HL-60 (cell line): ENCODE measurements at regions not wholly inside any gene's neighbourhood (a gene's known extent, or its start where the extent isn't known, plus 50 kb on each side); places are given as distances from the start of the nearest gene placed in this dataset.

Source experiments
- DNase-seq, 2 experiments: peaks; one replicate each; pipeline ENCODE4 v3.0.0-alpha.2; 2010 to 2020; ENCODE audit warnings: low read depth in 1 of 2, low spot score in 1 of 2
- H3K27ac ChIP-seq: fragments of 250-450 bp; sonication (Bioruptor Pico); replicated peaks from 2 replicates; pipeline ENCODE4 v1.5.1; 2020; ENCODE audit warnings: mild to moderate bottlenecking, moderate library complexity
- H3K27me3 ChIP-seq: fragments of 250-450 bp; sonication (Bioruptor Pico); 2 replicates; pipeline ENCODE4 v1.5.1; 2021; ENCODE audit warnings: mild to moderate bottlenecking, moderate library complexity; ENCODE audit not compliant: insufficient read depth, poor library complexity, severe bottlenecking
- H3K4me3 ChIP-seq: replicated peaks from 2 replicates; pipeline ENCODE4 v1.5.1; 2011; ENCODE audit warnings: mild to moderate bottlenecking, control low read depth, low read length; ENCODE audit not compliant: insufficient read depth
- CTCF ChIP-seq: IDR thresholded peaks from one replicate; pipeline ENCODE4 v1.5.1; 2011; ENCODE audit warnings: low read length, control low read depth, inconsistent platforms; ENCODE audit not compliant: insufficient read depth
- GABPA ChIP-seq: IDR thresholded peaks from 2 replicates; pipeline ENCODE4 v1.6.1; 2012; ENCODE audit warnings: low read depth
- POLR2AphosphoS5 ChIP-seq: IDR thresholded peaks from 2 replicates; pipeline ENCODE4 v1.6.1; 2012; ENCODE audit warnings: low read depth
- REST ChIP-seq: IDR thresholded peaks from 2 replicates; pipeline ENCODE4 v1.6.1; 2012; ENCODE audit warnings: low read depth; ENCODE audit not compliant: insufficient replicate concordance
- SPI1 ChIP-seq: IDR thresholded peaks from 2 replicates; pipeline ENCODE4 v1.6.1; 2012; ENCODE audit warnings: low read depth, mild to moderate bottlenecking, borderline replicate concordance

GRCh38 chr13:63311587-63311986 is 1895.9 kb upstream of the PCDH20 start:
- Histone ChIP-seq H3K4me3 (no peak overlapping the region), H3K27ac (no peak overlapping the region), H3K27me3 (no peaks in the 10 kb centered on the region)
- TF ChIP-seq REST (no peak), SPI1 (no peak), POLR2AphosphoS5 (no peak), GABPA (no peak), CTCF (no peak)
- DNase-seq, result no peak

- H3K27me3 ChIP-seq, result no peaks in the 10 kb centered on the region
- TF ChIP-seq REST (no peak), SPI1 (no peak), POLR2AphosphoS5 (no peak), GABPA (no peak), CTCF (no peak)
- no peak for DNase-seq
- no peak overlapping the region for H3K4me3 ChIP-seq
- H3K27ac ChIP-seq, result no peak overlapping the region
These were observed 1893.0 kb upstream of the PCDH20 start for GRCh38 chr13:63308549-63309165.

- Histone ChIP-seq H3K27ac (no peak overlapping the region), H3K4me3 (no peak overlapping the region), H3K27me3 (no peaks in the 10 kb centered on the region)
- DNase-seq, result peak; percentile 4 to 71
- TF ChIP-seq POLR2AphosphoS5 (no peak), GABPA (no peak), REST (no peak), CTCF (no peak), SPI1 (no peak)
These were observed 1891.6 kb upstream of the PCDH20 start for GRCh38 chr13:63307228-63307627.
